Activated T-cell treated with anti-CD3 and anti-CD28 coated beads for 48 hours (primary cell): ENCODE measurements at regions not wholly inside any gene's neighbourhood (a gene's known extent, or its start where the extent isn't known, plus 50 kb on each side); places are given as distances from the start of the nearest gene placed in this dataset.

Experiments used
- DNase-seq: peaks from one replicate; pipeline ENCODE4 v3.0.0-alpha.2; 2020; ENCODE audit warnings: low read depth

GRCh38 chr9:18146329-18146728 lies 327.6 kb upstream of the ADAMTSL1 start:
- DNase-seq, result no peak

- DNase-seq, result no peak
Observed at GRCh38 chr9:18149471-18150011, 324.4 kb upstream of the ADAMTSL1 start.

GRCh38 chr9:18154661-18155060 lies 319.3 kb upstream of the ADAMTSL1 start:
- DNase-seq, result no peak

- no peak for DNase-seq
Observed at GRCh38 chr9:18159254-18159653, 314.7 kb upstream of the ADAMTSL1 start.

- DNase-seq, result no peak
Observed at GRCh38 chr9:18163146-18163545, 310.8 kb upstream of the ADAMTSL1 start.

GRCh38 chr9:18167733-18168132 lies 306.2 kb upstream of the ADAMTSL1 start:
- no peak for DNase-seq

GRCh38 chr9:18173923-18174322 lies 300.0 kb upstream of the ADAMTSL1 start:
- no peak for DNase-seq

- DNase-seq, result no peak
Observed at GRCh38 chr9:18182636-18183035, 291.3 kb upstream of the ADAMTSL1 start.

GRCh38 chr9:18183974-18184373 lies 290.0 kb upstream of the ADAMTSL1 start:
- no peak for DNase-seq

GRCh38 chr9:18184401-18184800 lies 289.6 kb upstream of the ADAMTSL1 start:
- DNase-seq, result no peak

- no peak for DNase-seq
Observed at GRCh38 chr9:18185196-18185595, 288.8 kb upstream of the ADAMTSL1 start.

- DNase-seq, result no peak
Observed at GRCh38 chr9:18188971-18189370, 285.0 kb upstream of the ADAMTSL1 start.

- DNase-seq, result no peak
Observed at GRCh38 chr9:18189871-18190670, 283.9 kb upstream of the ADAMTSL1 start.

GRCh38 chr9:18190671-18191374 lies 283.1 kb upstream of the ADAMTSL1 start:
- DNase-seq, result no peak

GRCh38 chr9:18194316-18194715 lies 279.6 kb upstream of the ADAMTSL1 start:
- DNase-seq, result no peak

GRCh38 chr9:18195223-18195622 lies 278.7 kb upstream of the ADAMTSL1 start:
- DNase-seq, result no peak

- no peak for DNase-seq
Observed at GRCh38 chr9:18202924-18203323, 271.0 kb upstream of the ADAMTSL1 start.

- DNase-seq, result no peak
Observed at GRCh38 chr9:18207735-18208134, 266.2 kb upstream of the ADAMTSL1 start.

- no peak for DNase-seq
Observed at GRCh38 chr9:18208166-18209059, 265.5 kb upstream of the ADAMTSL1 start.

GRCh38 chr9:18215626-18216025 lies 258.3 kb upstream of the ADAMTSL1 start:
- DNase-seq, result no peak

GRCh38 chr9:18216376-18216775 lies 257.6 kb upstream of the ADAMTSL1 start:
- no peak for DNase-seq

GRCh38 chr9:18228101-18228500 lies 245.9 kb upstream of the ADAMTSL1 start:
- DNase-seq, result no peak
